D721Med (cell line): ENCODE measurements at regions not wholly inside any gene's neighbourhood (a gene's known extent, or its start where the extent isn't known, plus 50 kb on each side); places are given as distances from the start of the nearest gene placed in this dataset.

Source experiments
- DNase-seq: peaks from one replicate; pipeline ENCODE4 v3.0.0; 2011; ENCODE audit warnings: low spot score; ENCODE audit not compliant: insufficient read length
- FAIRE-seq: peaks from 2 replicates; lab custom pipeline; 2011; peaks lifted over from hg19 to GRCh38; lab: Jason Lieb, UNC
- CTCF ChIP-seq: IDR thresholded peaks from 2 replicates; pipeline ENCODE4 v1.5.1; 2012; ENCODE audit warnings: mild to moderate bottlenecking, control low read depth; ENCODE audit not compliant: insufficient read depth; ENCODE audit errors: missing control alignments

DNA sequence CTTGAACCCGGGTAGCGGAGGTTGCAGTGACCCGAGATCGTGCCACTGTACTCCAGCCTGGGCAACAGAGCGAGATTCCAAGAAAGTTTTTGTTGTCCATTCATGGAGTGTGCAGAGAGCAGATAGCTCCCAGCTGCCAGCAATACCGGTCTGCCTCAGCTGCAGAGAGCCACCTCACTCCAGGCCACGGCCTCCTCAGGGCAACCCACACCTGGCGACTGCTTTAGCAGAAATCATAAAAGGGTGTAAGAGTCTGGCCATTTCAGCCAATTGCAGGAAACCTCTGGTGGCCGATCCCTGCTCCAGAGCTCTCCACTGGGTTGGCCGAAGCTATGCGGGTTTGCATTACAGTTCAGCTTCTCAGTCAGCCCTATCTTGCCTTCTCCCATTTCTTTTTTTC lies 227.4 kb upstream of the BCOR start:
- DNase-seq, result no peak
- FAIRE-seq, result no peak
- no peak for TF ChIP-seq CTCF

DNA sequence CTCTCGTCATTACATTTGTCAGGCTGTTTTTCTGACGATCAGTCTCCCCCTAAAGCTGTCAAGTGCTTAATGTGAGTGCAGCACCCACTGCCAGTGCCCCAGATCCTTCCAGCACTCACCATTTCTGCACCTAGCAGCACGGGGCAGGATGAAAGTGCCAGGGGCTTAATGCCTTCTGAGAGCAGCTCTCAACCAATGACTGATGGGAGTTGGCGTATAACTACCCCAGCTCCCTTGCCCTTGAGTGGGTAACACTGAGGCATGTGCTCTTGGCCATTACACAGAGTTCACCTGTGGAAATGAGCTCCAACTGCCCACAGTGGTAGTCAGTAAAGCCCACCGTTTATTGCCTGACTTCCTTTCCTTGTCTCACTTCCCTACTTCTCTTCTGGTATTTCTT lies 226.2 kb upstream of the BCOR start:
- DNase-seq (no peak), FAIRE-seq (no peak)
- no peak for TF ChIP-seq CTCF

DNA sequence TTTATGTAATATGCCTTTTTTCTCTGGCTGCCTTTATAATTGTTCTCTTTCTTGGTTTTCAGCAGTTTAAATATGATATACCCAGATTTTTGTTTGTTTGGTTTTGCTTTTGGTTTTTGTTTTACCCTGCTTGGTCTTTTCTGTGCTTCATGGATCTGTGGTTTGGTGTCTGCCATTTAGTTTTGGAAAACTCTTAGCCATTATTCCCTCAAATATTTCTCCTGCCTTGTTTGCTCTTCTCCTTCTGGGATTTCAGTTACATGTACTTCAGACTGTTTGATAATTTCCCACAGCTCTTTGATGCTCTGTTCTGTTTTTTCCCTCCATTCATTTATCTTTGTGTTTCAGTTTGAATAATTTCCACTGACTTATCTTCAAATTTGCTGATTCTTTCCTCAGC lies 223.1 kb upstream of the BCOR start:
- DNase-seq (no peak), FAIRE-seq (no peak)
- no peak for TF ChIP-seq CTCF

DNA sequence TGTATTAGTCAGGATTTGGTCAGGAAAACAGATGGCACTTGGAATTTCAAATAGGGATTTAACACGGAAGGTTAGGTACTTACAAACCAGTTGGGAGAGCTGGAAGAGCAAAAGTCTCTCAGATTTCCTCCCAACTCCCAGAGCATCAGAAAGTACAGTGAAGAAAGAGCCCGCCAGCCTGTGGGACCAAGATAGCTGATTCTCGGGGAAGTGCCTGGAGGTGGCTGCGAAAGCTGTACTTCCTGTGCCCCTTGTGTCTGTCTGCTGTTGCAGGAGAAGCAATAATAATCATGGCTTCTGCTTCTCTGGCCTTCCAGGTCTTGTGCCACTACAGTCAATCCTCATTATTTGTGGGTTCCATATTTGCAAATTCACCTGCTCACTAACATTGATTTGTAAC lies 221.0 kb upstream of the BCOR start:
- FAIRE-seq, result no peak
- TF ChIP-seq CTCF, result no peak
- no peak for DNase-seq

GRCh38 chrX:40318076-40318475 lies 220.3 kb upstream of the BCOR start:
- TF ChIP-seq CTCF, result no peak
- DNase-seq (no peak), FAIRE-seq (no peak)

- DNase-seq, result no peak
- FAIRE-seq, result no peak
- no peak for TF ChIP-seq CTCF
These were observed 218.7 kb upstream of the BCOR start for GRCh38 chrX:40316502-40316901.

GRCh38 chrX:40314070-40314469 lies 216.3 kb upstream of the BCOR start:
- DNase-seq, result no peak
- FAIRE-seq, result no peak
- TF ChIP-seq CTCF, result no peak
